GM19468 (cell line): ENCODE measurements at regions not wholly inside any gene's neighbourhood (a gene's known extent, or its start where the extent isn't known, plus 50 kb on each side); places are given as distances from the start of the nearest gene placed in this dataset.
"Not testable (repeated sequence)": the region's sequence is repeated elsewhere in the genome, so short reads cannot be mapped to it uniquely, and the experiment has no call there.

Experiments used
- ATAC-seq: cut with Tn5 transposase; IDR thresholded peaks from one replicate; pipeline ENCODE4 v1.9.1; 2021; ENCODE audit warnings: mild to moderate bottlenecking, moderate library complexity, moderate number of reproducible peaks; ENCODE audit not compliant: unreplicated experiment; ENCODE audit errors: extremely low read depth

DNA sequence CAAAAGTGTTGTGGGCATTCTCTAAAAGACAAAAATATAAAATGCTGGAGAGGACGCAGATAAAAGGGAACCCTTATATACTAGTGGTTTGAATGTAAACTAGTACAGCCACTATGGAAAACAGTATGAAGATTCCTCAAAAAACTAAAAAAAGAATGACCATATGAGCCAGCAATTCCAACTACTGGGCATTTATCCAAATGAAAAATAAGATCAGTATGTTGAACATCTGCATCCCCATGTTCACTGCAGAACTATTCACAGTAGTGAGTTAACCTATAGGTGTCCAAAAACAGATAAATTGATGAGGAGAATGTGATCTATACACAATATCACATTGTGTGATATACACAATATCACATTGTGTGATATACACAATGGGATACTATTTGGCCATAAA, 1615.3 kb downstream of the PCDH18 start:
- no peak for ATAC-seq

DNA sequence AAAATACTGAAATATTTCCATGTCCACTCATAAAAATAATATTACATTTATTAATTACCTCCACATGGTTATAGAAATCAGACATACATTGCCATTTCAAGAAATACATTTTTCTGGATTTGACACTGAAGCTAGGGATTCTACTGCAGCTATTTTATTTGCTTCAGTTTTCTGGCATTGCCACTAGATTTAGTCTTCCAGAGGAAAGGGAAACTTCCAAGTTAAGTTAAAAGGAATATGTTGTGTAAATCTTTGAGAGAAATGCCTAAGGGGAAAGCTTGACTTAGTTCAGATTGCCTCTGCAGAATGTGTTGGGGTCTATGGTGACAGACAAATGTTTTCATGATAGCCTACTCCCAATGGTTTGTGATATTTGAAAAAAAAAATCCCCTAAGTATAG, 1631.3 kb downstream of the PCDH18 start:
- ATAC-seq: no peak

DNA sequence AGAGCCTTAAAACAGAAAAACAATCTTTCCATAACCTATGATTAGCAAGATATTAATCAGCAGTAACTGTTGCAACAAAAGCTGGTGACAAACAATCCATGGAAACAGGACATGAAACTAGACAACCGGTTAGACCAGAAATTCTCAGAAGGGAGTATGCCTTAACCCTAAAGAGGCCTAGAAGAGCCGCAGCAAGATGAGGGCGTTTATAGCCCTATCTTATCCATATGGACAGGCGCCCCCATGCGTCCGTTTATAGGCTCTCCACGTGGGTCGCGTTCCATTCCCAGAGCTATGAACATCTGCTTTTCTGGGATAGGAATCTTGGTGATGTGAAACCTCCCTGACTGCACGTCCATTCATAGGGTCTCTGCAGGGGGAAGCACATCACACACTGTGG, 1662.7 kb upstream of the PABPC4L start:
- not testable (repeated sequence) for ATAC-seq

DNA sequence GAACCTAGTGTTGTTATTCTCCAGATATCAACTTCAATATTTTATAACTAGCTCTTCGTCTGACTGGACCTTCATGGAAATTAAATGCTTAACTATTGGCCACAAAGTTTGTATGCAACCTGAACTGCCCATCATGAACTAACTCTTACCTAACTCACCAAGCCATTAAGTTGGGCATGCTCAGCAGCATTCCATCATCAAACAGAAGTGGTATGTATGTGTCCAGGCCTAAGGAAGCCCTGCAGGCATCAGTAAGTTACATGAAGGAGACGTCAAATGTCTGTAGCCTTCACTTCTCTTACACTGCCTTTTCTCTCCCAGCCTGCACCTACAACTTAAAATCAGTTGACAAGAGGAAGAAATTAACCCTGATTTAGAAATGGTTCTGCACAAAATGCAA, 1639.2 kb upstream of the PABPC4L start:
- no peak for ATAC-seq

DNA sequence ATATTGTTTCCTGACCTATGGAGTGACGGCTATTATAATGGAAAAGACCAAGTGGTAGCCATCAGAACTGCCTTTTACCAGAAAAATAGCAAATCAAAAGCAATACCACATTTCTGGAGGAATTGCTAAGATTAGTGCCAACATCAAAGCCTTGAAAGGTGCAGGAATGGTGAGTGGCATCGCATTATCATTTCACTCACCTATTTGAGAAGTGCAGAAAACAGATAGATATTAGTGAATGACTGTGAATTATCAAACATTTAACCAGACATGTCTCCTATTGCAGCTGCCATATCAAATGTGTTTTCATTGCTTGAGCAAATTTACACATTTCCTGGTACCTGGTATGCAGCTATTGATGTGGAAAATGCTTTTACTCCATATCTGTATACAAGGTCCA, 1638.1 kb upstream of the PABPC4L start:
- ATAC-seq: no peak

DNA sequence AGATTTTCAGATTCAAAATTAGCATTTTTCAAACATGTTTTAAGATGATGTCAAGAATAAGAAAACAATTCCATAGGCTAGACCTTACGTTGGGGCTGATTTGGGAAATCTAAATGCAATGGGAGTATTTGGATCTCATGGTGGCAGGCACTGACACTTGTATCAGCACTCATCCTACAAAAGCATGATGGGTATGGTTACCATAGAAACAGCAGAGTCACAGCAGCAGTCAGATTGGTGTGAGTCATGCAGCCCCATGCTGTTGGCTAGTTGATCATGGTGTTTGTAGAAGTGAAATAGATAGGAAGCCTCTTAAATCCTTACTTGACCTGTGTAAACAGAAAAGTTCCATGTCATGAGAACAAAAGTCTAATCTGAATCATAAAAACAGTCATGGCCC, 1637.3 kb upstream of the PABPC4L start:
- no peak for ATAC-seq

DNA sequence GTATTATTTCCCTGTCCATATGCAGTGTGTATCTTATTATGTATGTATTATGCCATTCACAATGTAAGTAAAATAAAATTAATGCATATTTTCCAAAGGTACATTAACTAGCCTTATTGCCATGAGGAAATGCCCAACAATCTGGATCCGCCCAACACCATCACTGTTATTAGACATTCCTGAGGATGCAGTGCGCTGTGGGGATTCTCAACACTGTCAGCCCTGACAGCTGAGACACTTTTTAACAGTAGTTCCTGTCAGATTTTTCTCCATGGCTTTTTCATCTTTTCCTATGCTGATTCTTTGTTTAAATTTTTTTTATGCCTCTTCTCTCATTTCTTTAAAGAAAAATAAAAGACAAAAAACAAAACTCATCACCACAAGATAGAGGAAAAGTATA, 1632.9 kb upstream of the PABPC4L start:
- ATAC-seq: no peak

DNA sequence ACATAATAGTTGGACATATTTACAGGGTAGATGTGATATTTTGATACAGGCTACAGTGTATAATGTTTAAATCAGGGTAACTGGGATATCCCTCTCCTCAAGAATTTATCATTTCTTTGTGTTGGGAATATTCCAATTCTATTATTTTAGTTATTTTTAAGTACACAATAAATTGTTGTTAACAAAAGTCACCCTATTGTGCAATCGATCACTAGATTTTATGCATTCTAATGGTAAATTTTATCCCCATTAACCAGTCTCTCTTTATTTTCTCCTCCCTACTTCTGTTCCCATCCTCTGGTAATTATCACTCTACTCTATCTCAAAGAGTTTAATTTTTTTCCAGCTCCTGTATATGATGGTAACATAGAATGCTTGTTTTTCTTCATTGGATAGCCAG, 1631.9 kb upstream of the PABPC4L start:
- ATAC-seq: no peak

DNA sequence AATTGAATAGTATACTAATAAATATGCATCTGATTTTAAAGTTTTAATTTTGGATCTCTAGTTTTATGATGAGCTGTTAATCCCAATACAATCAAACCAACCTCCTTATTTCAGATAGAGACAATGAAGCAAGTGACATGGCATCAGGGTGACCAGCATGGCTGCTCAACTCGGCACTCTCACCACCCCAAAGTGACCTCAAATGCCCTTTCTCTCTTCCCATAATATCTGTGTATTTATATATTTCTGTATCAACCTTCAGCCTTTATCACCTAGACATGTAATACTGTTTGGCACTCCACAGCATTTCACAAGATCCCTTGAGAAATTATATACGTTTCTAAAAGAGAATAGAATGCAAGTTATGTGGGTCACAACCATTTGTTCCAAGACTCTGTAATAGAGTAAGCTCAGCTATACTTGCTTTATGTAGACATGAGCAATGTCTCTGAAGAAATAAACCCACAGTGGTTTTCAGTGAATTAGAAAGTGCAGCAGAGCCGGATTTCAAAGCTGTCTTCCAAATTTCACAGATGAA, 1623.2 kb upstream of the PABPC4L start:
- ATAC-seq: no peak

DNA sequence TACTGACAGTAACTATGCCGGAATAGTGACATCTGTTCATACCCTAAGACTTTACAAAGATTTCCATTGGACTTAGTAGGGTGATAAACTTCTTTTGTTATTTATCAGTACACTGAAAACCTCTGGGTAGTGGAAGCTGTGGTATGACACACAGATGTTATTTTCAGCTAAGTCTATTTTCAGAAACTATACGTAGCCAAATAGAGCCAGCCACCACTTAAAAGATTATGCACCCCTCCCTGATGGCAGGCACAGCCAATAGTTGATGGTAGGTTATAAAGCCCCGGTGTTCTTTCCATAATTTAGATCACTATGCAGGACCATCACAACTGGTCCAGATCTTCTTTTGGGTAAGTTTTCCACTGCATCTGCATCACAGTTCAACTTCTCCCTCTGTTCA, 1603.2 kb upstream of the PABPC4L start:
- ATAC-seq: no peak

DNA sequence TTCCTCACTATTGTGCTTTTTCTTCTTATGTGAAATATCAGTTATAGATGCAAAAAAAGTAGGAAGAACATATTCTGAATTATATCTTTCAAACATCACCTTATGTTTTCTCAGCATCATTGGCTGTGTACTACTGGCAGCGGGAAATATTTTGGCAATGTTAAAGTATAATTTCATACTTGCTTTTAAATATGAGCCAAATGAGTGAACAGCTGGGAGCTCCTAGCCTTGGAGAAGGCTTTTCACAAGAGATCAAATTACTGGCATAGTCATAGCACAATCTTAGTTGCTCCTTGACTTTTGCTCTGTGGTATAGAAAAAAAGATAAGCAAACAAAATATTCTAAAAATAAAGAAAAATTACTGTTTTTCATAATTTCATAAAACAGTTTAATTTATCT, 1575.8 kb upstream of the PABPC4L start:
- ATAC-seq: no peak

DNA sequence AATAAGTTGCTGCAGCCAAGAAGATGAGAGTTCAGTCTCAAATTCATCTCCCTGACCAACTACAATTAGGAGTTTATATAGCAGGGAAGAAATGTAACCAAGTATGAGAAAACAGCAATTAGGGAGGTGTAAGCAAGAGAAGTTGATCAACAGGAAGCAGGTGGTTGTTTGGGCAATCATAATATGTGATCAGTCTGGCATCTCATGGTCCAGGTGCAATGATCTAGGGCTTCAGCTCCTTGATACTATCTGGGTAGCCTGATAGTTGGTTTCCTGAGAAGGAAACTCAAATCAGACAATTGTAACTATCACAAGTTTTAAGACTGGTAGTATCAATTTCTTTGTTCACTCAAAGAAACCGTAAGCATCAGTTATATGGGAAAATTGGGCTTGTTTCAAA, 1574.3 kb upstream of the PABPC4L start:
- no peak for ATAC-seq

DNA sequence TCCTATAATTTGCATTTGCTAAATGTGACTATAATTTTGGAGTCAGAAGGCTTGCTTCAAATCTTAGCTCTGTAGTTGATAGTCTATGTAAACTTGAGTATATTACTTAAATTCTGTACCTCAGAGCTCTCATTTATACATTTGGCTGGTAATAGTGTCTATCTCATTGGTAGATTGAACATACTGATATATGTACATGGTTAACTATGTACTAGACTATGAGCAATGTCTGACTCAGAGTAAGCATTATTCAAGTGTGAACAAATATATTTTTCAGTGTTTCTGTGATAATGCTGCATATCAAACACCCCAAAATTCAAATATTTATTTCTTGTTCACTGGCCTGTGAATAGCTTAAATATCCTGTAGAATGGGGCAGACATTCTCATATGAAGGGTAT, 1568.9 kb upstream of the PABPC4L start:
- ATAC-seq: no peak

DNA sequence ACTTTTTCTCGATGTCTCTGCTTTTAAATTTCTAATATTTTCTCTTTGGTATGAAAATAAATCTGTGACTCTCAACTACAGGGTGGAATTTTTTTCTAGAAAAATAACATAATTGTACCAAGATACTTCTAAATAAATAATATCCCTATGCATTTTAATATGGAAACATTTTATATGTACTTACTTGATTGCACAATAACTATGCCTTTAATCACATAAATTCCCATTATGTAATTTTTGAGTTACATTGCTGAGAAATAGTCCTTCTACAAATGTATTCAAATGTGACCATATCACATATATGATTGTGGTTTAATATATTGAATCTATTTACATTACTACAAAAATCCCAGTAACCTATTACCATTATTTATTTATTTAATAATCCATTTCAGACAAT, 1543.3 kb upstream of the PABPC4L start:
- ATAC-seq: no peak

DNA sequence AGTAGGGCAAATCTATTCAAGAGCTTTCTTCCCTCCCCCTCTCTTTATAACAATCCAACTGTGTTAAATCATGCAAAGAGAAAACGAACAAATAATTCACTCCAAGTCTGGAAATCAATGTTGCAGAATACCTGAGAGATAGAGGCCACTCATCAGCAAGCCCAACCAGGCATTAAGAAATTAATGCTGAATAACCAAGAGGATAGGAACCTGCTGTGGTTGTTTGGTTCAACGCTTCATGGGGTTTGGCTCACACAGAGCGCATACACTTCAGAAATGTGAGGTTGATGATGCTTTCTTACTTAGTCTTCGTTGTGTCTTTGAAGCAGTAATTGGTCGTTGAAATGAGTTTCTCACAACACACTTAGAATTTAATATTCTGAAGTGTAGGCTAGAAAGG, 1540.0 kb upstream of the PABPC4L start:
- ATAC-seq: no peak

DNA sequence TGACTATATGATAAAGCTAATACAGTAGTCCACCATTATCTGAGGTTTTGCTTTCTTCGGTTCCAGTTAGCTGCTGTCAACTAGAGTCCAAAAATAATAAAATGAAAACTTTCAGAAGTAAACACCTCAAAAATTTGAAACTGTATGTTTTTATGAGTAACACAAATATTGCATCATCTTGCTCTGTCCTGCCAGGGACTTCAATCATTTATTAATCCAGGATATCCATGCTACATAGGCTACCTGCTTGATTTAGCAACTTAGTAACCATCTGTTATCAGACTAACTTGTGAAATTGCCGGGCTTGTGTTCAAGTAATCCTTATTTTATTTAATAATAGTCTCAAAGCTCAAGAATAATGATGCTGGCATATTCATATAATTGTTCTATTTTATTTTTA, 1537.8 kb upstream of the PABPC4L start:
- ATAC-seq: no peak

DNA sequence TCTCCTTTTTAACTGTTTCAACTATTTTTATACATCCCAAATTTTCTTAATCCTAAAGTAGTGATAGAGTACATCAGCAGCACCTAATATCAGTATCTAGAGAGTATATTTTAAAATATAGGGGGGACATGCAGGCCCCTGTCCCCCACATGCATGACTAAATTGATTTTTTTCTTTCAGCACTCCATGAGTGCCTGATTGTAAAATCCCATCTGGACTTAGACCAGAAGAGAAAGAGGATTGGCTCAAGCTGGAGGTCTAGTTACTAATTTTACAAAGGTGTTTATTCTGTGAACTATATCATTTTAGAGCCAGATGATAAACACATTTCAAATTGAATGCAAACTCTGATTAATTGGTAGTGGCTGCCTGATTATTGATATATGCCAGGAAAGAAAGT, 1533.9 kb upstream of the PABPC4L start:
- ATAC-seq: no peak

DNA sequence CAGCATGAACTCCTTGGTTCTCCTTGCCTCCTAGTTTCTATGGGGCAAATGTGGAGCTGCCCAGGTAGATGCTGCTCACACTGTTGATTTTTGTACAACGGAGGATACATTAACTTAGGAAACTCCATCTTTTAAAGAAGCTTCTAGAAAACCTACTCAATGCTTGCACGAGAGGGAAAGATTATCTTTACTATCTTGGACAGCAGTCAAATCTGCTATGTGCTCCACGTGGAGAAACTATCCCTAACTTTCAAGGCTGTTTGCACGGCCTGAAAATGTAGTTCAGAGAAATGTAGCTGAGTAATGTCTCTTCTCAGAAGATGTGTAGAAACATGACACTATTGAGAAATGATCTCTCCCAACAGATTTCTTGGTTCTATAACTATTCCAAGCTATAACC, 1530.9 kb upstream of the PABPC4L start:
- ATAC-seq: no peak

DNA sequence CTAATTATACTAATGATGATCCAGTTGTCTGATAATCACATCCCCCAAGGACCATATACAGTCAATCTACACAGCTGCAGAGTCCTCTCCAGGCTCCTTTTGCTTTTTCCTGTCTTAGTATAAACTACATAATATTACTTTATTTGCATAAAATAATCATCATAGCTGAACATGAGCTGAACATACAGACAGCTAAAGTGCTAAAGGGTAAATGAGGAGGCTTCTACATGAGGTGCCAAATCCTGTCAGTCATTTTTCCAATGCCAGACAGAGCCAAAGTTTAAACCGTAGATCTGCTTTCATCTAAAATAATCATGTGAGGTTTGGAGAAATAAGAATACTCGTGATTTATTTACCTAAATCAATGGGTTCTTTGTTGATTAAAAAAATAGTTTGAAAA, 1530.1 kb upstream of the PABPC4L start:
- no peak for ATAC-seq

DNA sequence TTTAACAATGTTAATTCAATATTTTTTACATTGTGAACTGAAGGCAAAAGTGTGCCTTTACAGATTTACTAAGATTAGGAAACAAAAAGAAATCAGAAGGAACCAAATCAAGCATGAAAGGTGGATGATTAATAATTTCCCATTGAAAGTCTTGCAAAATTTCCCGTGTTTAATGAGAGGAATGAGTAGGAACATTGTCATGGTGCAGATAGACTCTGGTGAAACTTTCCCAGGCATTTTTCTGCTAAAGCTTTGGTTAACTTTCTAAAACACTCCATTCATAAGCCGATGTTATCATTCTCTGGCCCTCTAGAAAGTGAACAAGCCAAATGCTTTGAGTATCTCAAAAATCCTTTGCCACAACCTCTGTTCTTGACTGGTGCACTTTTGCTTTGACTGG, 1522.8 kb upstream of the PABPC4L start:
- ATAC-seq: no peak

DNA sequence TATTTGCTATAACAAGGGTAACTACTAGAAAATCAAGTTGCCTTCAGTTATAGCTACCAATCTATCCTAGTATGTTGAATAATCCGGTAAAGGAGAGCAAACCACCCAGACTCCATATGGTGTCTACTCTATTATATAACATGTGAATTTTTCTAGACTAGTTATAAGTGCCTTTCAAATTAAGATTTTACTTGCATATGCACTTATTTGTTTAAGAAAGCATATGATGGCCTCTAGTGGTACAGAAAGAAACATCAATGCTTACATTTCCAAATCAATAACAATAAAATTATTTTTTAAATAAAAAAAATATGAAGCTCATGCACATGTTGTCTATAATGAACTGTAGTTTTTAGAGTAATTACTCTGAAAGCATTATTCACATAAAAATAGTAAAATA, 1516.4 kb upstream of the PABPC4L start:
- no peak for ATAC-seq

DNA sequence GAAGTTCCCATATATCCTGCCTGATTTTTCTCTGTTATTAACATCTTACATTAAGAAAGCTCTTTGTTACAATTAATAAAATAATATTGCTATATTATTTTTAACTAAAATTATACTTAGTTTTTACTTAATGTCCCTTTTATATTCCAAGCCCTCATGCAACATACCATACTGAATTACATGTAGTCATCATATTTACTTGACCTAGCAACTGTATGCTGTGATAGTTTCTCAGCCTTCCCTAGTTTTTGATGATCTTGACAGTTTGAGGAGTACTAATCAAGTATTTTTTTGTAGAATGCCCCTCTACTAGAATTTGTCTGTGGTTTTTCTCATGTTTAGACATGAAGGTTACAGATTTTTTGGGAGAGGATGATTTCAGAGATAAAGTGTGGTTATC, 1503.8 kb upstream of the PABPC4L start:
- ATAC-seq: no peak

DNA sequence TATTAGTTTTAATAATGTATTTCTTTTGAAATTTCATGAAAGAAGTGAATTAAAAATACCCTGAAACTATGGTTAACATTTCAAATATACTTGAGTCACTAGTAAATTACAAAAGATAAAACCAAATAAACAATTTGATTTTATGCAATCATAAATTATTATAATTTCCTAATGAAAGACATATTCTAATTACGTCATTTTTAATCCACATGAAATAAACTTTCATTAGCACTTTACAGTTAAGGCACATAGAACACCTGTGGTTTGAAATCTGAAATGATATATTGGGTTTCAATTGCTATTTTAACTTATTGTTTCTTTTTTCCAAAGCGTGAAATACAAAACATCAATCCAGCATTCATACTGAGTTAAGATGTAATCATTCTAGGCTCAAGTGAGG, 1492.5 kb upstream of the PABPC4L start:
- ATAC-seq: no peak
